ENCODE measurements at regions not wholly inside any gene's neighbourhood (a gene's known extent, or its start where the extent isn't known, plus 50 kb on each side); places are given as distances from the start of the nearest gene placed in this dataset.
"Not testable (repeated sequence)": the region's sequence is repeated elsewhere in the genome, so short reads cannot be mapped to it uniquely, and the experiment has no call there.

DNA sequence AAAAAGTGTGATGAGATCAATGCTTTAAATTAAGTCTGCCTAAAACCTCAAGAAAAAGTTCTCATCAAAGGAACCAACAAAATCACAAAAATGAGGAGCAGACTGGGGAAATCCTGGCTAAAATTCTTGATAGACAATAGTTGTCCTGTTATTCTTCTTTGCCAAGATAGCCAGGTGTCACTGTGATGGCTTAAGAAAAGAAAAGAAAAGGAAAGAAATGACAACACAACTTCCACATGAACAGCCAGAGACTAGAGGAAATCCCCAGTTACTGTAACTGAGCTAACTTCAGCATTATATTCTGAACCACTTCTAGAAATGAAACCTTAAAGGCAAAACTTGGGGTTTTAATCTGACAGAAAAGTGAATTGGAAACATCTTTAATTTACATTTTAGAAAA lies 129.6 kb downstream of the CD24 start:
- DNase-seq: no peak

DNA sequence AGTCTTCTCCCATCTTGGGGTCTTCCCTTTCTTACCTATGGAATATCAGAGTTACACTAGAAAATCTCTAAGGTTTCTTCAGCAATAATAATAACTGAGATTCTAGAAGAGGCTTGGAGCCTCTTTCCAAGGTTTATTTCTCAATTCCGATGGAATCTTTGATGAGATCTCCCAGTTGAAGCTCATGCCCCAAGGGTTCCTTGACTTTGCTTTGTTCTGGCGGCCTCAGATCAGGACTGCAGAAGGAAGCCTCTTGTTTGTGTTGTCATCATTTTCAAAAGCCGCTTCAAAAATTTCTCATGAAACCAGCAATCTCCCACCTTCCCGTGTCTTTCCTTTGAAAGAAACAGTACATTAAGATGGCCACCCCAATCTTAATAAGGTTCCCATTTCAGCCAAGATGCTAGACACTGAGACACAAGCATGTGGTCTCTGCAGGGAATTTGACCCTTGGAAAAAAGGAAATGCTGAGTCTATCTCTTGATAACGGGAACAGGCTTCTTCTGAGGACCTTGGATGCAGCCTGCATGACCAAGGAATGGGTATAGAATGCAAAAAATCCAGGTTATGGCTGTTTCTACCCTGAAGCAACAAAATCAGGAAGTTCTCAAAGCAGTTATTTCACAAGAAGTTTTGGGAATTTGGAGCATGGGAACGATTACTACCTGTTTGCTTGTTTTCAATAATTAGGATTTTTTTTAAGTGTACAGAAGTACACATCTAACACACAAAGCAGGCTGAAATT lies 141.6 kb downstream of the CD24 start:
- no peak for DNase-seq

DNA sequence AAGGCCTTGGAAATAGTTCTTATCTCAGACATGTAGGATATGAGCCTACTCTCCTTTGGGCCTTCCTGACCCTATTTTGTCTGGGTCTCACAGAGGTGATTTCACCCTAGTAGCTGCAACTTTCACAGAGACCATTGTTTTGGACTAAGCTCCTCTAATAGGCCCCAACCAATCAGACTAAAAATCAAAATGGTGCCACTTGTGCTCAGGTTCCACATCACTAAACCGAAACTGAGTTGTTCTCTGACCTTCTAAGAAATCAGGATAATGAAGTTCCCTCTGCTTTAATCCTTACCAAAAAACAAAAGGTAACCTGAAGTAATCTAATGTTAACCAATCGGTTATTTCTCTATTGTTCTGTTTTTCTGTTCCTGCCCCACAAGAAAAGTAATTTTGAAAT lies 143.6 kb downstream of the CD24 start:
- no peak for DNase-seq

DNA sequence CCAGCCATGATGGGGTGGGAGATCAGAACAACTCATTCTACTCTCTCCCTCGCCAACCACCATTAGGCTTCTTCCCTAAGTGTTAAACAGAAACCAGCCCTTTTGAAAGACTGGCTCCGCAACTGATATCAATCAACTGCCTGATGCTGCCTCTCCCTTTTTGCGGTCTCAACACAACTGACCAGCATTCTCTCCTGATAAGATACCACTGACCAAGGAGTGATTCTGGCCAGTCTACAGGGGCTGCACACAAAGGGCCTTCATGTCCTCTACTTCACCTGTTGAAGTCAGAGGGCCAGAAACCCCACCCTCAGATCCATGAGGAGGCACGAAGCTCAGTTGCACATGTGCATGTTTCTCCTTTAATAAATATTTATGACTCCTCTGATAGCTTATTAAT lies 145.1 kb downstream of the CD24 start:
- no peak for DNase-seq

DNA sequence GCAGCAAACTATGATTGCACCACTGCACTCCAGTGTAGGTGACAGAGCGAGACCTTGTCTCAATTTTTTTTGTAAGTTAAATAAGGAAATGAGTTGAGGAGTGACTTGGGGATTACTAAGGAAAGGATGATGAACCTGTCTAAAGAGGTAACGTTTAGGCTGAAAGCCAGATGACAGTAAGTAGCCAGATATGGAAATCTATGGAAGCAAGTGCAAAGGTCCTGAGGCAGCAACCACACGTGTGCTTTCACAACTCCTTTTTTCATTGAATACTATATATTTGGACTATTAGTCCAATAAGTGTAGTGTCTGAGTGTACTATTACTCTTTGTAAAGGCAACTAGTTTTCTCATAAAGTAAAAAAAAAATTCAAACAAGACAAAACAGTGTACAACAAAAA lies 147.4 kb downstream of the CD24 start:
- no peak for DNase-seq

DNA sequence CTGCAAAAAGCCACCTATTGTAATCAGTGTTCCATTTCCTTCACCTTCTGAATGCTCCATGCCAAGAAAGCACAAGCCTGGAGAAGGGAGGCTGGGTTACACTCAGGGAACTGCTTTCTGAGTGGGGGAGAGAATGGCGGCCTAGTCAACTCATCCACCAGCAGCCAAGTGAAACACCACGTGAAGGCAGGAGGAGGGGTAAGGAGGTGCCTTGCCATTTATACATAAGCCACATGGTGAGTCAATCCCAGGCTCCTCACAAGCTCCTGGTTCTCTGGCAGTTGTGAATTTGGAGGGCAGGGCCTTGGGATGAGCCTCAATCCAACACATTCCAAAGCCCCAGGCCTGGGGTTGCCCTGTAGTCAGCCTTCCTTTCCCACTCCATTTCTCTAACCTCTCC lies 149.4 kb downstream of the CD24 start:
- DNase-seq: no peak

DNA sequence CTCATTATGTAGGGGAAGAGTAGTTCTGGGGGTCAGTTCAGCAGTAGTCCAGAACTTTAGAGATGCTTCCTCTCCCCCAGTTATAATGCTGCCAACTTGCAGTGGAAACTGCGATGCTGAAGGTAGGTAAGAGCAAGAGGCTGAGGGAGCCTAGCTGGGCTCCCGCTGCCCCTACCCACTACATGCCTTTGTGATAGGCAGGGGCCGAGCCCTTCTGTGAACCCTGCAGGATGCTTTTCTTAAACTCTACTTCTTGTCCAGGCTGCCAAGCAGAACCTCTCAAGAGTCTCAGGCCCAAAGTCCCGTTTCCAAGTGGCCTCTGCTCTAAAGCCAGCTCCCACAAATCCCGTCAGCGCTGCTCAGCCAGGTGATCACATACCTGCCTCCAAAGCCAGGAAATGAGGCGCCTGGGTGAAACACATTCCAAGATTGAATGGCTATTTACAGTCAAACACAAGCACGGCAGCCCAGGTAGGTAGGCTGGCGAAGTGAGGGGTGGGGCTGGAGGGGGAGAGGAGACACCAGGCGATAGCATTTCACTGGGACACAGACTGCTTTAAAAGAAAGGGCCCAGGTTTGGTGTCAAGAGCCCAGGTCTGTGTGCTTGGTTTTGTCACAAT lies 150.7 kb downstream of the CD24 start:
- DNase-seq: no peak

DNA sequence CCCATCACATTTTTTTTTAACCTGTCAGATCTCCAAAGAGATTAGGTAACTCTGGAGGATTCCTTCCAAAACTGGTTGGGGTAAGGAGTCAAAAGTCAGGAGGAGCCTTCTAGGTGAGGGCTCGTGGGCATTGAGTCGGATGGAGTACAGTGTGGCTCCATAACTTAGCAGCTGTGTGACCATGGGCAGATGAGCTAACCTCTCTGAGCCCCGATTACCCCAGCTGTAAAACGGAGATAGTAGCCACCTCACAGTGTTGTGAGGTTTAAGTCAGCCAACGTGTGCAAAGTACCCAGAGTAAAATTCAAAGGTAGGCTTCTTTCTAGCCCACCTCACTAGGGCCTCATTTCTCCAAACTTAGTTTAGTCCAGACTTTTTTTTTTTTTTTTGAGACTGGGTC lies 151.5 kb downstream of the CD24 start:
- no peak for DNase-seq

DNA sequence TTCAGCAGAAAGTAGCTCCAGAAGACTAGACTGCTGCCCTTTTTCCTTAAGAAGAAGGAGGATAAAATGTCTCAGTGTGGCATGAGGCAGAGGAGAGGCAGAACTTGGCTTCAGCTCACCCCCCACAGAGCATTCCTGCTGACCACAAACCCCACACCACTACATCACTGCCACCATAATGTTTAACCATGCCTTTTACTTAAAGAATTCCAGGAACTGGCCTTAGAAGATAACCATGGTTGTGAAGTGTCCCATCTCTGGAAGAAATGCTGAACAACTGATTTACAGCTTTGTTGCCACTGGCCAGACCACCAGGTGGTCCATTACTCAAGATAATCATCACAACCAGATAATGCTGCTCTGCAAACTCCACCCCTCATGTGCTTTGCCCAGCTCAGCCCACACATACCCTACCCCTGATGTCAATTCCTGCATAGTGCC lies 154.1 kb downstream of the CD24 start:
- no peak for DNase-seq

DNA sequence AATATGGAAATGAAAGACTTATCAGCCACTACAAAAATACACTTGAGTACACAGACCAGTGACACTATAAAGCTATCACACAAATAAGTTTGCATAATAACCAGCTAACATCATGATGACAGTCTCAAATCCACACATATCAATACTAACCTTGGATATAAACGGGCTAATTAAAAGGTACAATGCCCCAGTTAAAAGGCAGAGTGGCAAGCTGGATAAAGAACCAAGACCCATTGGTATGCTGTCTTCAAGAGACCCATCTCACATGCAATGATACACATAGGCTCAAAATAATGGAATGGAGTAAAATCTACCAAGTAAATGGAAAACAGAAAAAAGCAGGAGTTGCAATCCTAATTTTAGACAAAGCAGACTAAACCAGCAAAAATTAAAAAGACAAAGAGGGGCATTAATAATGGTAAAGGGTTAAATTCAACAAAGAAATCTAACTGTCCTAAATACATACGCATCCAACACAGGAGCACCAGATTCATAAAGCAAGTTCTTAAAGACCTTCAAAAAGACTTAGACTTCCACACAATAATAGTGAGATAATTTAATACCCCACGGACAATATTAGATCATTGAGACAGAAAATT lies 163.3 kb downstream of the CD24 start:
- DNase-seq: no peak

DNA sequence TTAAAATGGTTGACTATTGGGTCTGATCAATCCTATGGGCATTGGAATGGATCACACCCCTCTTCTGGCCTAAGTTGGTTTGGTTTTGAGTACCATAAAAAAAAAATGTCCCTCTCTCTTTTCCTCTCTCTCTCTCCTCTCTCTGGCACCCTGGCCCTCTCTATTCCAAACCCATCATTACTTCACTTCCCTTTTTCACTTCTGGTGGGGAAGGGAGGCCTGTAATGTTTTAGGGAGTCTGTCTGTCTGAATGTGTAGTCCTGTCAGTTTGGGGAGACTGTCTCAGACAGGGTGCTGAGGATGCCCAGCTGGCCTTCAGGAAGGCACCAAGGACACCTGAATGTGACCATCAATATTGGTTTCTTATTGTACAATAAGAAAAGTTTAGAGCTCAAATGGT lies 165.8 kb downstream of the CD24 start:
- DNase-seq: no peak

DNA sequence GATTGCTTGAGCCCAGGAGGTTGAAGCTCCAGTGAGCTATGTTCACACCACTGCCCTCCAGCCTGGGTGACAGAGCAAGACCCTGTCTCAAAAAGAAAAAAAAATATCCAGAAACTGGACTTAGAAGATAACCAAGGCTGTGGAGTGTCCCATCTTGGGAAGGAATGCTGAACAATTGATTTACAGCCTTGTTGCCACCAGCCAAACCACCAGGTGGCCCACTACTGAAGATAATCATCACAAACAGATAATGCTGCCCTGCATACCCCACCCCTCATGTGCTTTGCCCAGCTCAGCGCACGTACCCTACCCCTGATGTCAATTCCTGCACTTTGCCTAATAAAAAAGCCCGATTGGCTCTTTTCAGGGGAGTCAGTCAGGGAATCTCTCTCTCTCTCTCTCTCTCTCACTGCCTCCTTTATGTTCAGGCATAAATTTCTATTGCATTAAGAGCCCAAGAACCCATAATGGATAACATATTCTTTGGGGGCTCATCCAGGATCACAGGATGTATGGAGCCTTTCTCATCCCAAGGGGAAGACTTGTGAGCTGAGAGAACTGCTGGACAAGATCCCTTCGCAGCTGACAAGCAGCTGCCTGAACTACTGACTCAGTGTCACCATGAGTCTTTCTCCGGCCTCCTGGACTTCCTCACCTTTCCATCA lies 166.4 kb downstream of the CD24 start:
- DNase-seq: no peak

DNA sequence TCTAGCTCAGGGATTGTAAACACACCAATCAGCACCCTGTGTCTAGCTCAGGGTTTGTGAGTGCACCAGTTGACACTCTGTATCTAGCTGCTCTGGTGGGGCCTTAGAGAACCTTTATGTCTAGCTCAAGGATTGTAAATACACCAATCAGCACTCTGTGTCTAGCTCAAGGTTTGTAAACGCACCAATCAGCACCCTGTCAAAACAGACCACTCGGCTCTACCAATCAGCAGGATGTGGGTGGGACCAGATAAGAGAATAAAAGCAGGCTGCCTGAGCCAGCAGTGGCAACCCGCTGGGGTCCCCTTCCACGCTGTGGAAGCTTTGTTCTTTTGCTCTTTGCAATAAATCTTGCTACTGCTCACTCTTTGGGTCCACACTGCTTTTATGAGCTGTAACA lies 168.3 kb downstream of the CD24 start:
- not testable (repeated sequence) for DNase-seq

DNA sequence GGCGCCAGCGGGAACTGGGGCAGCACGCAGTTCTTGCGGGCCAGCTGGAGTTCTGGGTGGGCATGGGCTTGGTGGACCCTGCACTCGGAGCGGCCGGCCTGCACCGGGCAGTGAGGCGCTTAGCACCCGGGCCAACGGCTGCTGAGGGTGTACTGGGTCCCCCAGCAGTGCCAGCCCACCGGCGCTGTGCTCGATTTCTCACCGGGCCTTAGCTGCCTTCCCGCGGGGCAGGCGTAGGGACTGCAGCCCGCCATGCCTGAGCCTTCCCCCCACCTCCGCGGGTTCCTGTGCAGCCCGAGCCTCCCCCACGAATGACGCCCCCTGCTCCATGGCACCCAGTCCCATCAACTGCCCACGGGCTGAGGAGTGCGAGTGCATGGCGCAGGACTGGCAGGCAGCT lies 168.8 kb downstream of the CD24 start:
- DNase-seq: no peak

DNA sequence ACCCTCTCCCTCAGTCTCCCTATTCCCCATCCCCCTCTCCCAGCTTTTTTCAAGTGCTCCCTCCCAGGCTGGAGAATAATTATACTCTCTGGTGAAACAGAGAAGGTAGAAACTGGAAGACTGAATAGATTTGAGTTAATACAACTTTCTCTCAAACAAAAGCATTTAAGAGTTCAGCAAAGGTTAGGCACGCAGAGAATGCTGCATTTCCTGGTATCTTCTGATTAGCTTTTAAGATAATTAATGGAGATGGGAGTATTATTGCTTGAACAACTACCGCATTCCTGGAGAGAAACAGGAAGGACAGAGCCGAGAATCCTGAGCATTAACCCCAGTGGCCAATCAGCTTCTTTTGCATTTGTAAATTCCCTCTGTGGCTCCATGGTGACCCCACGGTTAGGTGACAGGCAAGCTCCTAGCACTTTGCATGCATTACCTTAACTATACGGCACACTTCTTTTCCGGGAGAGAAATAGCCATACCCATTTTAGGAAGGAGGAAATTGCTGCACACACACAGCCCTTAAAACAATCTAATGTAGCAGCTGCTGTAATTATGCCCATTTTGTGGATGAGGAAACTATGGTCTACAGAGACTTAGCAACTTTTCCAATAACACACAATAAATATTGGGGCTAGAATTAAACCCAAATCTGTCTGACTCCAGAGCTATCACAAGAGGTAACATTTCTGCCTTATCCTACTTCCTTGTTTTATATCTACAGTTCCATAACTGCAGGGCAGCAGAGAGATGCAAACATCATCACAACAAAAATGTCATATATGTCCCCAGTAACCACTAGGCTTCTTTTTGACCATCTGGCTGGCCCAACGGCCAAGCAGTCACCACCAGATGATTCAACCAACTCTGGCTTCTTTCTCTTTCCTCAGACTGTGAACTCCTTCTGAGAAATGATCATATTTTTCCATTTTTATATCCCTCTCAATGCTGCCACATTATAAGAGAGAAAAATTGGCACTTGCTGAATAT lies 169.9 kb downstream of the CD24 start:
- no peak for DNase-seq

DNA sequence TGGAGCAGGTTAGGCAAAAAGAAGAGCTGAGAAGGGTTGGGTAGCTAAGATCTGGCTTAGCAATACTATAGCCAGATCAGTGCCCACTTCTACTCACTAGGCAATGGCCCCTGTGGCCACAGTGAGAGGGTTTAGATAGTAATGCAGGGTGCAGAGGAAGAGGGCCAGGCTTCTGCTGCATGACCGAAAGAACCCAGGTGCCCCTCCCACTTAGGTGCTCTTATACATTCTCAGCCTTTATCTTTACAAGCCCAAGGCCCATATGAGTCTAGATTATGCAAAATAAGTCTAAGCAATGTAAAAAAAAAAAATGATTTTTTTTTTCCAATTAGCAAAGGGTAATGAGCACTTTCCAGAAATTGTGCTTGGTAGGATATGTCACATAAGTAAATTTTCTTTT lies 171.3 kb downstream of the CD24 start:
- DNase-seq: no peak

DNA sequence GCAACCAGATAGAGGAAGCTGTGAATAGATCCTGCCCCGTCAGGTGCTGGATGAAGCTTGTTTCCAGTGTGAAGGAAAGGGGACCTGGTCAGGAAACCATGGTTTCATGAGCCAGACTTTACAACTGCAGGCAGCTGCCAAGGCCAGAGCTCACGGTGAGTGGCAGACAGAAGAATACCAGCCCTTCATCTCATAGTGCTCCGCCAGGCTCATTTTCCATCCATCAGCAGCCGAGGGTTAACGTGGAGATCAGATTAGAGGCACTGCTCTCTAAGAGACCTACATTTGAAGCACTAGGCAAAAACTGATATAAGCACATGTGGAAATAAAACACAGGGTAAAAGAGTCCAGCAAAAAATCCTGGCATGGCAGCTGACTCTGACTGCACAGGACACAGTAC lies 172.4 kb downstream of the CD24 start:
- no peak for DNase-seq

DNA sequence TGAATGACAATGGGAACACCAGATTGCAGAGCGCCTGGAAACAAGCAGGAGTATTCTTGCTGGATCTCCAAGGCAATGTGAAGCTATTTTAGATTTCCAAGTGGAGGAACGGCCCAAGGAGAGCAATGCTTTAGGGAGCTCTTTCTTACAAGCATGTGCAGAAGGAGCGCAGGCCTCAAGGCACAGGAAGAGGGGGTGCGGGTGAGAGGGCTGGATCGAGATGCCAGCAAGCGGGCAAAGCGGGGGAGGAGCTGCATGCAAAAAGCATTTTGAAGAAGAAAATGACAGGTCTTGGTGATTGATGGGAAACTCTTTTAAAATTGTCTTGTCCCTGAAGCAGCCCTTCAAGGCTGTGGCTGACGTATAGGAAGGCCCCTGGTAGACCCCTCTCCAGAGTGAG lies 171.9 kb downstream of the QRSL1 start:
- DNase-seq: no peak

DNA sequence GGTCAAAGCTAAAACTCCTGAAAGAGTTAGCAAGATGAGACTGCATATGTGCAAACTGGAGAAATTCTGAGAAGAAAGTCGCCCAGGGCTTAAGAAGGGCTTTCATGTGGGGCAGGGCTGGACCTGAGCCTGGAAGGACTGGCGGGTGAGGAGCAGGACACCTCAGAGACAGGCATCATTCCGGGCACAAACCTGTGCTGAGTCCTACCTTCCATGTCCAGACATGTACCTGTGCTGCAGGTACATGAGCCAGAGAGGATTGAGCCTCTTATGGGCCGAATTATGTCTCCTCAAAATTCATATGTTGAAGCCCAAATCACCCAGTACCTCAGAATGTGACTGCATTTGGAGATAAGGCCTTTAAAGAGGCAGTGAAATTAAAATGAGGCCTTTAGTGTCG lies 171.0 kb downstream of the QRSL1 start:
- no peak for DNase-seq

DNA sequence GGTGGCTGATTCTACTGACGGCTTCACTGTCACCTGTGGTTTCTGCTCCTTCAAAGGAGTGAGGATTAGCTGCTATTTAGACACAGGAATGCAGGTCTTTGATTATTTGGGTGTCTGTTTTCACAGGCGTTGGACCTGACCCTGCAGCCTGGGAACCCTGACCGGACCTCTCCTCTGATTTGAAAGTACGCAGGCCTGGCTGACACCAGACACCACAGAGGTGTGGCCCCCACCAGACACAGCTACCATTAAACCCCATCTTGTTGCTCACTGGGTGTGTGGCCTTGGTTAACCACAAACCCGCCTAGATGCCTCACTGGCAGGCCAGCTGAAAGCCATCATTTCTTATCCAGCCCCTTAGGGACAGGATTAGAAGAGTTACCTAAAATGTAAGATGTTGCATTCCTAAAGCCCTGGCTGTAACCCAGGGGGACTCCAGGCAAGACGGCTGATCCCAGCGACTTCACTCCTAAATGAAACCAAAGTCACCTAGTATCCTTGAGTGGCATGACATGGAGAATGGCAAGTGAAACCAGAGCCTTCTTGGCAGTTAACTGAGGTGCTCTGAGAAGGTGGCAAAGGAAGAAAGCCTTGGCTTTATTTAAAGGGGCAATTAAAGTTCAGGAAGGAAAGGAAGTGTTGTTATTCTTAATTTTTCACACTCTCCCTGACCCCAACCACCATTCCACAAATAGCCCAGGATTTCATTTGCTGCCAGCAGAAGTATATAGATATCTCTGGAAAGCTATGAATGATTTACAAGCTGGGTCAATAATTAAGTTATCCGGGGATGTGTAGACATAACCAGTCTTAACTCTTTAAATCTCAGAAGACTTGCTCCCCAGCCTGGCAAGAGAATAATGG lies 169.9 kb downstream of the QRSL1 start:
- no peak for DNase-seq

DNA sequence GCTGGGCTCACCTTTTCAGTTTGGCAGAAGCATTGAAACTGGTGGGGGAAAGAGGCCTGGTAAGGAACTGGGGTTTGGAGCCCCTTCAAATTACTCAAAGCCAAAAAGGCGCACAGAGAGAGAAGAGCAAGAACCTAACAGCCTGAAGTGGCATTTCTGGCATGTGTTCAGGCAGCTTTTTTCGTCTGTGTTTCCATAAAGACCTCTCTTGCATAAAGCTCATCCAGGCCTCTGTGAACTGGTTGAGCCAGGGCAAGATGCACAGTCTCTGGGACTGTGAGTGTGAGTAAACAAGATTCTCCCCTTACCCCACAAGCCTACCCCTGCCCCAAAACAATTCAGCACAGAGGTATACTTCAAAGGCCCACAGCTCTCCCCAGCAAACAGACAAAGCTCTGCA lies 167.8 kb downstream of the QRSL1 start:
- no peak for DNase-seq

DNA sequence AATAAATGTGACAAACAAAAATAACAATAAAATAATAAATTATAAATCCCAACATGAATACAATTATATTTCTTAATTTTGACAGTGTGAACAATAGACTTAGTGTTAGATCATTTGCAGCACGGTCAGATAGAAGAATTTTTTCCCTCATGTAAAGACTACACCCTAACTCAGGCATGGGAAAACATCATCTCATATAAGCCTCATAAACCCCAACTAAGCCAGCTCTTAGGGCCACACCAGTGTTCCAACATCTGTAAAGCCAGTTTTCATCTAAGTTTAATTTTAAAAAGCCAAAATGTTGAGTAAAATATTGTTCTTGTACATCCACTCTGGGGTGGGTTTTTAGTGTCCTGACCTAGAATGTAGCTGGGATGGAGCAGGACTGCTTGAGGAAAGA lies 167.4 kb downstream of the QRSL1 start:
- DNase-seq: no peak
